Lung (tissue), 12 donors: ENCODE measurements at regions not wholly inside any gene's neighbourhood (a gene's known extent, or its start where the extent isn't known, plus 50 kb on each side); places are given as distances from the start of the nearest gene placed in this dataset. TPM values are rescaled to one million over a fixed set of nuclear protein-coding genes. Genes with fewer than 3 reads are reported as not detected.

ENCODE experiments used
- ATAC-seq: fragments of 200-7000 bp; cut with Tn5 transposase; one replicate; pipeline ENCODE4 v1.9.1; 2020; ENCODE audit warnings: moderate number of reproducible peaks; ENCODE audit not compliant: insufficient read depth, low FRiP score
- DNase-seq, 3 donors: peaks; one replicate each; pipeline ENCODE4 v3.0.0-alpha.2; 2013 to 2017
- H3K27ac ChIP-seq, 2 donors: one replicate each; pipeline ENCODE4 v1.5.1; 2013; ENCODE audit warnings: mild to moderate bottlenecking in 2 of 2, moderate library complexity in 2 of 2, control low read depth in 1 of 2, inconsistent platforms in 1 of 2, low read depth in 1 of 2, low read length in 1 of 2
- H3K27me3 ChIP-seq, 3 donors: one replicate each; pipeline ENCODE4 v1.5.1; 2013; ENCODE audit warnings: low read length in 2 of 3; ENCODE audit not compliant: control insufficient read depth in 3 of 3, insufficient read depth in 3 of 3
- H3K36me3 ChIP-seq, 4 donors: one replicate each; pipeline ENCODE4 v1.5.1; 2013; ENCODE audit warnings: low read length in 4 of 4, mild to moderate bottlenecking in 1 of 4, moderate library complexity in 1 of 4; ENCODE audit not compliant: control insufficient read depth in 4 of 4, insufficient read depth in 4 of 4
- H3K4me1 ChIP-seq, 5 donors: one replicate each; pipeline ENCODE4 v1.5.1; 2013; ENCODE audit warnings: low read length in 5 of 5, mild to moderate bottlenecking in 2 of 5, moderate library complexity in 1 of 5; ENCODE audit not compliant: control insufficient read depth in 5 of 5, insufficient read depth in 5 of 5
- H3K4me3 ChIP-seq: one replicate; pipeline ENCODE4 v1.5.1; 2013; ENCODE audit warnings: mild to moderate bottlenecking, control low read depth, moderate library complexity
- H3K9ac ChIP-seq, 2 donors: one replicate each; pipeline ENCODE4 v1.5.1; 2013; ENCODE audit warnings: low read length in 2 of 2, control low read depth in 1 of 2; ENCODE audit not compliant: insufficient read depth in 1 of 2
- H3K9me3 ChIP-seq, 4 donors: one replicate each; pipeline ENCODE4 v1.5.1; 2013; ENCODE audit warnings: low read length in 3 of 4, mild to moderate bottlenecking in 1 of 4, moderate library complexity in 1 of 4; ENCODE audit not compliant: control insufficient read depth in 4 of 4, insufficient read depth in 3 of 4
- CTCF ChIP-seq: IDR thresholded peaks from 2 replicates; pipeline ENCODE4 v1.5.1; 2012; ENCODE audit warnings: mild to moderate bottlenecking; ENCODE audit errors: control extremely low read depth, extremely low read depth
- WGBS, 2 donors: extraction: QIAGEN DNeasy Blood & Tissue Kit; methylation state at CpG; one replicate each; pipeline ENCODE4 v1.1.7; 2013; 5-methylcytosine and 5-hydroxymethylcytosine counted together
- small RNA-seq: library from RNA; depleted of rRNA; stranded (forward); fragments of <200 nt; gene quantifications from one replicate; pipeline ENCODE3, GENCODE V24; 2014; ENCODE audit warnings: low replicate concordance
- donor health status: control.
- donor health status: control.
- donor health status: Bipolar disorder and iron deficiency.
- donor health status: healthy.
- donor health status: DM: yes; HTN: yes; CAD: no.

GRCh38 chr3:78540485-78540884, 1227.3 kb downstream of the ROBO1 start:
- Histone ChIP-seq H3K9ac (no peak overlapping the region), H3K4me3 (no peak overlapping the region), H3K27me3 (no peaks in the 10 kb centered on the region), H3K9me3 (peaks cover 0 to 3% (median 0%) of the 10 kb centered on the region in 4 donors), H3K4me1 (peaks cover 0 to 2% (median 0%) of the 10 kb centered on the region in 5 donors), H3K36me3 (no peaks in the 10 kb centered on the region), H3K27ac (no peak overlapping the region)
- DNase-seq (no peak), ATAC-seq (no peak)
- TF ChIP-seq CTCF: no peak
- WGBS, 2 donors: 84 to 86% methylated on average over 2 of the region's 2 CpGs

- no peaks in the 10 kb centered on the region for H3K27me3 ChIP-seq
Observed at GRCh38 chr3:78545827-78546226, 1222.0 kb downstream of the ROBO1 start.

More at GRCh38 chr3:78545827-78546226, 1222.0 kb downstream of the ROBO1 start:
- Histone ChIP-seq H3K4me3 (no peak overlapping the region), H3K36me3 (no peaks in the 10 kb centered on the region), H3K27ac (no peak overlapping the region), H3K9me3 (peaks cover 0 to 2% (median 0%) of the 10 kb centered on the region in 4 donors), H3K9ac (no peak overlapping the region), H3K4me1 (peaks cover 0 to 2% (median 0%) of the 10 kb centered on the region in 5 donors)
- ATAC-seq (no peak), DNase-seq (no peak)
- 94% methylated on average over 2 of the region's 2 CpGs for WGBS, 2 donors
- no peak for TF ChIP-seq CTCF

Small RNA genes in the stretch of these regions (small RNA-seq; reads per million reads assigned to genes)
- gene RN7SKP61 (not detected), gene RN7SL647P (not detected), gene RNU6-217P (not detected)
